C4-2B (cell line): ENCODE measurements at regions not wholly inside any gene's neighbourhood (a gene's known extent, or its start where the extent isn't known, plus 50 kb on each side); places are given as distances from the start of the nearest gene placed in this dataset.

Source experiments
- CTCF ChIP-seq: fragments of 450-650 bp; conservative IDR thresholded peaks from 2 replicates; pipeline ENCODE4 v1.5.1; 2017; ENCODE audit warnings: mild to moderate bottlenecking
- ZFX ChIP-seq: fragments of 450-650 bp; IDR thresholded peaks from 2 replicates; pipeline ENCODE4 v1.6.1; 2017

GRCh38 chr22:49083607-49084006 lies 744.1 kb downstream of the BRD1 start:
- no peak for TF ChIP-seq CTCF
- no peak for TF ChIP-seq ZFX
